ENCODE measurements at regions not wholly inside any gene's neighbourhood (a gene's known extent, or its start where the extent isn't known, plus 50 kb on each side); places are given as distances from the start of the nearest gene placed in this dataset.

- TF ChIP-seq EZH2phosphoT487 (IDR thresholded peaks at IDR 0.05; ENCODE audit: borderline replicate concordance, low read length), result no peak
- TF ChIP-seq CTCF (conservative IDR thresholded peaks at IDR 0.05; ENCODE audit: low read depth, low read length), result no peak
Measured at GRCh38 chr10:130489891-130490290, 353.7 kb downstream of the GLRX3 start.
